ENCODE measurements at regions not wholly inside any gene's neighbourhood (a gene's known extent, or its start where the extent isn't known, plus 50 kb on each side); places are given as distances from the start of the nearest gene placed in this dataset.

DNA sequence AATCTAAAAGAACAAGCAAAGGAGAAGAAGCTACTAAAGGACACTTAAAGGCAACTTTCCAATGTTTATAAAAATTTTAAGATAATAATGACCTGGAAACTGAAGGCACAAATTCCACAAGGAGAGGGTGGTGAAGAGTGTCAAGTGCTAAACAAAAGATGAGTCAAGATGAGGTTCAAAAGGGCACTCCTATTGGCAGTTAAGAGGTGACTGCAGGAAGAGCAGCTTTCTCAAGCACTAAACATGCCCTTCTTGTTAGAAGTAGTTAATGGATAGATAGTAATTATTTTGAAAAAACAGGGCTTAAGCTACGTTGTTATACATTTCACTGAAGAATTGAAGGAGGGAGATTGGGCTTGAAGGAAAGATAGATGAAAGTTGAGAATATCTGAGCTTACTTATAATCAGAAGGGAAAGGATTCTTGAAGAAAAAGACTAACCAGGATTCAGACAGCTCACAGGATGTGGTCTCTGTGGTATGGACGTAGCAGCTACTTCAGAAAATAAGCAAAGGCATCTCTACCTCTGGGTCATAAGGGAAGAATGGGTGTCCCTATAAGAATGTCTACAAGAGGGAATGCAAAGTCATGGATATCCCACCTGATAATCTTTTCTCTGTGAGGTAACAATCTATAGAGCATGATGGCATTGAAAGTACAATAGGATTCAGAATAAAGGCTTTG lies 454.7 kb upstream of the SLC39A10 start:
- TF ChIP-seq, protein P1, sequence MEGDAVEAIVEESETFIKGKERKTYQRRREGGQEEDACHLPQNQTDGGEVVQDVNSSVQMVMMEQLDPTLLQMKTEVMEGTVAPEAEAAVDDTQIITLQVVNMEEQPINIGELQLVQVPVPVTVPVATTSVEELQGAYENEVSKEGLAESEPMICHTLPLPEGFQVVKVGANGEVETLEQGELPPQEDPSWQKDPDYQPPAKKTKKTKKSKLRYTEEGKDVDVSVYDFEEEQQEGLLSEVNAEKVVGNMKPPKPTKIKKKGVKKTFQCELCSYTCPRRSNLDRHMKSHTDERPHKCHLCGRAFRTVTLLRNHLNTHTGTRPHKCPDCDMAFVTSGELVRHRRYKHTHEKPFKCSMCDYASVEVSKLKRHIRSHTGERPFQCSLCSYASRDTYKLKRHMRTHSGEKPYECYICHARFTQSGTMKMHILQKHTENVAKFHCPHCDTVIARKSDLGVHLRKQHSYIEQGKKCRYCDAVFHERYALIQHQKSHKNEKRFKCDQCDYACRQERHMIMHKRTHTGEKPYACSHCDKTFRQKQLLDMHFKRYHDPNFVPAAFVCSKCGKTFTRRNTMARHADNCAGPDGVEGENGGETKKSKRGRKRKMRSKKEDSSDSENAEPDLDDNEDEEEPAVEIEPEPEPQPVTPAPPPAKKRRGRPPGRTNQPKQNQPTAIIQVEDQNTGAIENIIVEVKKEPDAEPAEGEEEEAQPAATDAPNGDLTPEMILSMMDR (IDR thresholded peaks at IDR 0.05 in 8 of 11, conservative IDR thresholded peaks at IDR 0.05 in 3 of 11), result no peak
- TF ChIP-seq POLR2A (IDR thresholded peaks at IDR 0.05), result no peak

Measured in spleen (tissue), 7 donors.